GM23338 (cell line): ENCODE measurements at regions not wholly inside any gene's neighbourhood (a gene's known extent, or its start where the extent isn't known, plus 50 kb on each side); places are given as distances from the start of the nearest gene placed in this dataset.

Experiments used
- ATAC-seq: fragments of 200-7000 bp; cut with Tn5 transposase; 3 replicates; pipeline ENCODE4 v1.9.1; 2020
- DNase-seq: peaks from one replicate; pipeline ENCODE4 v3.0.0-alpha.2; 2015; ENCODE audit warnings: low spot score
- H2AFZ ChIP-seq: fragments of 200-600 bp; sonication (generic); 2 replicates; pipeline ENCODE4 v1.8.0; 2016; ENCODE audit warnings: antibody characterized with exemption, mild to moderate bottlenecking, moderate library complexity
- H3F3A ChIP-seq: fragments of 200-600 bp; sonication (generic); replicated peaks from 2 replicates; pipeline ENCODE4 v1.8.0; 2017; ENCODE audit warnings: antibody characterized with exemption, mixed run types, low read depth
- H3K27ac ChIP-seq: fragments of 200-600 bp; sonication (generic); 2 replicates; pipeline ENCODE4 v1.6.1; 2016; ENCODE audit warnings: low read depth
- H3K27me3 ChIP-seq: fragments of 200-600 bp; sonication (generic); 2 replicates; pipeline ENCODE4 v1.8.0; 2016; ENCODE audit warnings: mild to moderate bottlenecking, mixed run types, moderate library complexity; ENCODE audit not compliant: insufficient read depth
- H3K36me3 ChIP-seq: fragments of 200-600 bp; sonication (generic); 2 replicates; pipeline ENCODE4 v1.8.0; 2016; ENCODE audit warnings: mild to moderate bottlenecking; ENCODE audit not compliant: insufficient read depth
- H3K4me1 ChIP-seq: fragments of 200-600 bp; sonication (generic); 2 replicates; pipeline ENCODE4 v1.8.0; 2016; ENCODE audit warnings: mild to moderate bottlenecking, moderate library complexity; ENCODE audit not compliant: insufficient read depth
- H3K4me2 ChIP-seq: fragments of 200-600 bp; sonication (generic); 2 replicates; pipeline ENCODE4 v1.7.1; 2017; ENCODE audit warnings: mixed run types
- H3K4me3 ChIP-seq: fragments of 200-600 bp; sonication (generic); 2 replicates; pipeline ENCODE4 v1.6.1; 2016; ENCODE audit warnings: mixed run types
- H3K79me2 ChIP-seq: fragments of 200-600 bp; sonication (generic); replicated peaks from 2 replicates; pipeline ENCODE4 v1.8.0; 2017; ENCODE audit warnings: mild to moderate bottlenecking; ENCODE audit not compliant: insufficient read depth
- H3K9me2 ChIP-seq: fragments of 200-600 bp; sonication (generic); 2 replicates; pipeline ENCODE4 v1.8.0; 2017; ENCODE audit not compliant: insufficient read depth
- H4K20me1 ChIP-seq: fragments of 200-600 bp; sonication (generic); replicated peaks from 2 replicates; pipeline ENCODE4 v1.8.0; 2017; ENCODE audit warnings: mild to moderate bottlenecking; ENCODE audit not compliant: insufficient read depth
- H3K27ac Mint-ChIP-seq: 2 replicates; pipeline ENCODE4 v1.8.0; 2020; ENCODE audit warnings: inconsistent platforms, mild to moderate bottlenecking, moderate library complexity, mixed read lengths
- H3K27me3 Mint-ChIP-seq: 3 replicates; pipeline ENCODE4 v1.8.0; 2022; ENCODE audit warnings: low read depth, mild to moderate bottlenecking, moderate library complexity, mixed read lengths, inconsistent platforms; ENCODE audit not compliant: insufficient read depth, poor library complexity
- H3K36me3 Mint-ChIP-seq: 3 replicates; pipeline ENCODE4 v1.8.0; 2021; ENCODE audit warnings: low read depth, mild to moderate bottlenecking, inconsistent platforms, moderate library complexity, mixed read lengths
- H3K4me1 Mint-ChIP-seq: 3 replicates; pipeline ENCODE4 v1.8.0; 2020; ENCODE audit warnings: mild to moderate bottlenecking, inconsistent platforms, mixed read lengths
- H3K4me3 Mint-ChIP-seq: 3 replicates; pipeline ENCODE4 v1.8.0; 2021; ENCODE audit warnings: moderate library complexity, mild to moderate bottlenecking, inconsistent platforms, mixed read lengths
- H3K9me3 Mint-ChIP-seq: 3 replicates; pipeline ENCODE4 v1.8.0; 2020; ENCODE audit warnings: moderate library complexity, mild to moderate bottlenecking, inconsistent platforms, mixed read lengths
- CREB1 ChIP-seq: fragments of 250-450 bp; sonication (Bioruptor Pico); IDR thresholded peaks from 2 replicates; pipeline ENCODE4 v1.5.0; 2020; ENCODE audit warnings: low read depth, mild to moderate bottlenecking, moderate library complexity
- EZH2 ChIP-seq: fragments of 200-600 bp; sonication (generic); IDR thresholded peaks from one replicate; pipeline ENCODE4 v1.8.0; 2017; ENCODE audit warnings: antibody characterized with exemption, mild to moderate bottlenecking, low read depth; ENCODE audit not compliant: unreplicated experiment
- NANOG ChIP-seq: IDR thresholded peaks from 2 replicates; pipeline ENCODE4 v1.6.1; 2016; ENCODE audit warnings: antibody characterized with exemption, borderline replicate concordance
- POLR2AphosphoS5 ChIP-seq: IDR thresholded peaks from 2 replicates; pipeline ENCODE4 v1.6.1; 2016; ENCODE audit warnings: antibody characterized with exemption, low read depth
- ZNF114 ChIP-seq: fragments of 250-450 bp; sonication (Bioruptor Pico); IDR thresholded peaks from 2 replicates; pipeline ENCODE4 v1.5.0; 2020; ENCODE audit warnings: mild to moderate bottlenecking, moderate library complexity
- ZNF331 ChIP-seq: fragments of 250-450 bp; sonication (Bioruptor Pico); IDR thresholded peaks from 2 replicates; pipeline ENCODE4 v1.5.0; 2020; ENCODE audit warnings: low read depth, mild to moderate bottlenecking, moderate library complexity
- TF ChIP-seq, protein P1 (sequence below): fragments of 250-450 bp; sonication (Bioruptor Pico); IDR thresholded peaks from 2 replicates; pipeline ENCODE4 v1.5.0; 2020; ENCODE audit warnings: mild to moderate bottlenecking, moderate library complexity
- TF ChIP-seq, protein P2 (sequence below): IDR thresholded peaks from one replicate; pipeline ENCODE4 v1.6.1; 2018; ENCODE audit warnings: antibody characterized with exemption; ENCODE audit not compliant: unreplicated experiment
- TF ChIP-seq, protein P3 (sequence below): IDR thresholded peaks from 2 replicates; pipeline ENCODE4 v1.6.1; 2016; ENCODE audit warnings: antibody characterized with exemption

DNA sequence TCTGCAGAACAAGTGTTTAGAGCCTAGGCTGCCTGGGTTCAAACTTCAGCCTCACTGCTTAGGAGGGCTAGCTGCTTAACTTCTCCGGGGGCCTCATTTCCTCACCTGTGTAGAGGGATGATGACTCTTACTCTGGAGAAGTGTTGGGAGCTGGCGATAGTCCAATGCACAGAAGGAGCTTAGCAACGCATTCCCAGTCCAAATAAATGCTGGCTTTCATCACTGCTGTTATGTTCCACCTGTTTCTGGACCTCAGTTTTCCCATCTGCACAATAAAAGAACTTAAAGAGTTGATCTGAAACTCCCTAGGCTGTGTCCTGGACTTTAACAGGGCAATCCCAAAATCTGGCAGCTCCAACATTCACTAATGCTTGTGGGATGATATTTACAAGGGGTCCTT is 337.8 kb downstream of the MIAT start (continued):
- TF ChIP-seq, protein P1, sequence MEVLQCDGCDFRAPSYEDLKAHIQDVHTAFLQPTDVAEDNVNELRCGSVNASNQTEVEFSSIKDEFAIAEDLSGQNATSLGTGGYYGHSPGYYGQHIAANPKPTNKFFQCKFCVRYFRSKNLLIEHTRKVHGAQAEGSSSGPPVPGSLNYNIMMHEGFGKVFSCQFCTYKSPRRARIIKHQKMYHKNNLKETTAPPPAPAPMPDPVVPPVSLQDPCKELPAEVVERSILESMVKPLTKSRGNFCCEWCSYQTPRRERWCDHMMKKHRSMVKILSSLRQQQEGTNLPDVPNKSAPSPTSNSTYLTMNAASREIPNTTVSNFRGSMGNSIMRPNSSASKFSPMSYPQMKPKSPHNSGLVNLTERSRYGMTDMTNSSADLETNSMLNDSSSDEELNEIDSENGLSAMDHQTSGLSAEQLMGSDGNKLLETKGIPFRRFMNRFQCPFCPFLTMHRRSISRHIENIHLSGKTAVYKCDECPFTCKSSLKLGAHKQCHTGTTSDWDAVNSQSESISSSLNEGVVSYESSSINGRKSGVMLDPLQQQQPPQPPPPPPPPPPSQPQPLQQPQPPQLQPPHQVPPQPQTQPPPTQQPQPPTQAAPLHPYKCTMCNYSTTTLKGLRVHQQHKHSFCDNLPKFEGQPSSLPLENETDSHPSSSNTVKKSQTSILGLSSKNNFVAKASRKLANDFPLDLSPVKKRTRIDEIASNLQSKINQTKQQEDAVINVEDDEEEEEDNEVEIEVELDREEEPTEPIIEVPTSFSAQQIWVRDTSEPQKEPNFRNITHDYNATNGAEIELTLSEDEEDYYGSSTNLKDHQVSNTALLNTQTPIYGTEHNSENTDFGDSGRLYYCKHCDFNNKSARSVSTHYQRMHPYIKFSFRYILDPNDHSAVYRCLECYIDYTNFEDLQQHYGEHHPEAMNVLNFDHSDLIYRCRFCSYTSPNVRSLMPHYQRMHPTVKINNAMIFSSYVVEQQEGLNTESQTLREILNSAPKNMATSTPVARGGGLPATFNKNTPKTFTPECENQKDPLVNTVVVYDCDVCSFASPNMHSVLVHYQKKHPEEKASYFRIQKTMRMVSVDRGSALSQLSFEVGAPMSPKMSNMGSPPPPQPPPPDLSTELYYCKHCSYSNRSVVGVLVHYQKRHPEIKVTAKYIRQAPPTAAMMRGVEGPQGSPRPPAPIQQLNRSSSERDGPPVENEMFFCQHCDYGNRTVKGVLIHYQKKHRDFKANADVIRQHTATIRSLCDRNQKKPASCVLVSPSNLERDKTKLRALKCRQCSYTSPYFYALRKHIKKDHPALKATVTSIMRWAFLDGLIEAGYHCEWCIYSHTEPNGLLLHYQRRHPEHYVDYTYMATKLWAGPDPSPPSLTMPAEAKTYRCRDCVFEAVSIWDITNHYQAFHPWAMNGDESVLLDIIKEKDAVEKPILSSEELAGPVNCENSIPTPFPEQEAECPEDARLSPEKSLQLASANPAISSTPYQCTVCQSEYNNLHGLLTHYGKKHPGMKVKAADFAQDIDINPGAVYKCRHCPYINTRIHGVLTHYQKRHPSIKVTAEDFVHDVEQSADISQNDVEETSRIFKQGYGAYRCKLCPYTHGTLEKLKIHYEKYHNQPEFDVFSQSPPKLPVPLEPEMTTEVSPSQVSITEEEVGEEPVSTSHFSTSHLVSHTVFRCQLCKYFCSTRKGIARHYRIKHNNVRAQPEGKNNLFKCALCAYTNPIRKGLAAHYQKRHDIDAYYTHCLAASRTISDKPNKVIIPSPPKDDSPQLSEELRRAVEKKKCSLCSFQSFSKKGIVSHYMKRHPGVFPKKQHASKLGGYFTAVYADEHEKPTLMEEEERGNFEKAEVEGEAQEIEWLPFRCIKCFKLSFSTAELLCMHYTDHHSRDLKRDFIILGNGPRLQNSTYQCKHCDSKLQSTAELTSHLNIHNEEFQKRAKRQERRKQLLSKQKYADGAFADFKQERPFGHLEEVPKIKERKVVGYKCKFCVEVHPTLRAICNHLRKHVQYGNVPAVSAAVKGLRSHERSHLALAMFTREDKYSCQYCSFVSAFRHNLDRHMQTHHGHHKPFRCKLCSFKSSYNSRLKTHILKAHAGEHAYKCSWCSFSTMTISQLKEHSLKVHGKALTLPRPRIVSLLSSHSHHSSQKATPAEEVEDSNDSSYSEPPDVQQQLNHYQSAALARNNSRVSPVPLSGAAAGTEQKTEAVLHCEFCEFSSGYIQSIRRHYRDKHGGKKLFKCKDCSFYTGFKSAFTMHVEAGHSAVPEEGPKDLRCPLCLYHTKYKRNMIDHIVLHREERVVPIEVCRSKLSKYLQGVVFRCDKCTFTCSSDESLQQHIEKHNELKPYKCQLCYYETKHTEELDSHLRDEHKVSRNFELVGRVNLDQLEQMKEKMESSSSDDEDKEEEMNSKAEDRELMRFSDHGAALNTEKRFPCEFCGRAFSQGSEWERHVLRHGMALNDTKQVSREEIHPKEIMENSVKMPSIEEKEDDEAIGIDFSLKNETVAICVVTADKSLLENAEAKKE (CRISPR knock-in tag), result no peak
- TF ChIP-seq, protein P2, sequence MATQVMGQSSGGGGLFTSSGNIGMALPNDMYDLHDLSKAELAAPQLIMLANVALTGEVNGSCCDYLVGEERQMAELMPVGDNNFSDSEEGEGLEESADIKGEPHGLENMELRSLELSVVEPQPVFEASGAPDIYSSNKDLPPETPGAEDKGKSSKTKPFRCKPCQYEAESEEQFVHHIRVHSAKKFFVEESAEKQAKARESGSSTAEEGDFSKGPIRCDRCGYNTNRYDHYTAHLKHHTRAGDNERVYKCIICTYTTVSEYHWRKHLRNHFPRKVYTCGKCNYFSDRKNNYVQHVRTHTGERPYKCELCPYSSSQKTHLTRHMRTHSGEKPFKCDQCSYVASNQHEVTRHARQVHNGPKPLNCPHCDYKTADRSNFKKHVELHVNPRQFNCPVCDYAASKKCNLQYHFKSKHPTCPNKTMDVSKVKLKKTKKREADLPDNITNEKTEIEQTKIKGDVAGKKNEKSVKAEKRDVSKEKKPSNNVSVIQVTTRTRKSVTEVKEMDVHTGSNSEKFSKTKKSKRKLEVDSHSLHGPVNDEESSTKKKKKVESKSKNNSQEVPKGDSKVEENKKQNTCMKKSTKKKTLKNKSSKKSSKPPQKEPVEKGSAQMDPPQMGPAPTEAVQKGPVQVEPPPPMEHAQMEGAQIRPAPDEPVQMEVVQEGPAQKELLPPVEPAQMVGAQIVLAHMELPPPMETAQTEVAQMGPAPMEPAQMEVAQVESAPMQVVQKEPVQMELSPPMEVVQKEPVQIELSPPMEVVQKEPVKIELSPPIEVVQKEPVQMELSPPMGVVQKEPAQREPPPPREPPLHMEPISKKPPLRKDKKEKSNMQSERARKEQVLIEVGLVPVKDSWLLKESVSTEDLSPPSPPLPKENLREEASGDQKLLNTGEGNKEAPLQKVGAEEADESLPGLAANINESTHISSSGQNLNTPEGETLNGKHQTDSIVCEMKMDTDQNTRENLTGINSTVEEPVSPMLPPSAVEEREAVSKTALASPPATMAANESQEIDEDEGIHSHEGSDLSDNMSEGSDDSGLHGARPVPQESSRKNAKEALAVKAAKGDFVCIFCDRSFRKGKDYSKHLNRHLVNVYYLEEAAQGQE, result no peak
- no peak for TF ChIP-seq EZH2

DNA sequence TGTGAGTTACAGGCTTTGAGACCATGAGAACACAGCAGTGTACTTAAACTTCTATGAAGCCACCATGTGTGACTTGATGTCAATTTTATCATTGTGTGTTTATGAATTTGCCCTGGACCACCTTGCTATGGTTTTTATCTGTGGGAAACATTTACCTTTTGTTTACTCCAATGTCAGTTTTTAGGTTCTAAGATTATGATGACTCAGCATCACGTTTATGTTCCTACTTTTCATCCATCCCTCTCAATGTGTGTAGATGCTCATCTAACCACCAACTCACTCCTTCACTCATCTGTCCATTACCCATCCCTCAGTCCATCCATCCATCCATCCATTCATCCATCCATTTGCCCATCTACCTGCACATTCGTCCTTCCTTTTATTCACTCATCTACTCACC is 338.8 kb downstream of the MIAT start:
- no peaks in the 10 kb centered on the region for H3K27me3 ChIP-seq
- no peaks in the 10 kb centered on the region for H3K27me3 Mint-ChIP-seq
- H3K27ac ChIP-seq, result no peak overlapping the region
- TF ChIP-seq, protein P2, result no peak
- TF ChIP-seq POLR2AphosphoS5 (no peak), CREB1 (no peak), ZNF331 (CRISPR knock-in tag) (no peak), NANOG (no peak), ZNF114 (CRISPR knock-in tag) (no peak)
- TF ChIP-seq, protein P3, sequence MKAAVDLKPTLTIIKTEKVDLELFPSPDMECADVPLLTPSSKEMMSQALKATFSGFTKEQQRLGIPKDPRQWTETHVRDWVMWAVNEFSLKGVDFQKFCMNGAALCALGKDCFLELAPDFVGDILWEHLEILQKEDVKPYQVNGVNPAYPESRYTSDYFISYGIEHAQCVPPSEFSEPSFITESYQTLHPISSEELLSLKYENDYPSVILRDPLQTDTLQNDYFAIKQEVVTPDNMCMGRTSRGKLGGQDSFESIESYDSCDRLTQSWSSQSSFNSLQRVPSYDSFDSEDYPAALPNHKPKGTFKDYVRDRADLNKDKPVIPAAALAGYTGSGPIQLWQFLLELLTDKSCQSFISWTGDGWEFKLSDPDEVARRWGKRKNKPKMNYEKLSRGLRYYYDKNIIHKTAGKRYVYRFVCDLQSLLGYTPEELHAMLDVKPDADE, result no peak
- no peak overlapping the region for H3K27ac Mint-ChIP-seq
- no peaks in the 10 kb centered on the region for H3F3A ChIP-seq
- H3K79me2 ChIP-seq, result no peaks in the 10 kb centered on the region
- DNase-seq, result no peak
- no peaks in the 10 kb centered on the region for H3K36me3 ChIP-seq
- no peaks in the 10 kb centered on the region; the same call in 2 of the 3 replicates for H3K9me3 Mint-ChIP-seq
- H3K4me2 ChIP-seq, result no peak overlapping the region
- H3K4me3 ChIP-seq, result no peak overlapping the region
- H3K4me3 Mint-ChIP-seq, result no peak overlapping the region
- no peaks in the 10 kb centered on the region; the same call in 1 of the 2 replicates for H4K20me1 ChIP-seq
- no peak overlapping the region for H2AFZ ChIP-seq
- peaks cover under 1% of the 10 kb centered on the region; the same call in 1 of the 3 replicates for H3K4me1 Mint-ChIP-seq
- H3K4me1 ChIP-seq, result no peaks in the 10 kb centered on the region
- no peaks in the 10 kb centered on the region for H3K36me3 Mint-ChIP-seq
- no peak for ATAC-seq
- H3K9me2 ChIP-seq, result peaks cover 3% of the 10 kb centered on the region; the same call in 1 of the 2 replicates
